ENCODE measurements at regions not wholly inside any gene's neighbourhood (a gene's known extent, or its start where the extent isn't known, plus 50 kb on each side); places are given as distances from the start of the nearest gene placed in this dataset.

- no peaks in the 10 kb centered on the region for H3K9me3 ChIP-seq (ENCODE audit: control insufficient read depth, insufficient read depth, low read length)
- H3K4me3 ChIP-seq (ENCODE audit: low read length): no peak overlapping the region
- no peaks in the 10 kb centered on the region for H3K27me3 ChIP-seq (ENCODE audit: control insufficient read depth, low read length)
- no peak for TF ChIP-seq EZH2phosphoT487 (IDR thresholded peaks at IDR 0.05; ENCODE audit: borderline replicate concordance, low read length)
- TF ChIP-seq CTCF (IDR thresholded peaks at IDR 0.05; ENCODE audit: low read depth, low read length, poor library complexity, severe bottlenecking): no peak
- no peak overlapping the region for H3K27ac ChIP-seq (ENCODE audit: low read depth, low read length)
- no peaks in the 10 kb centered on the region for H3K79me2 ChIP-seq (ENCODE audit: control insufficient read depth, low read length)
- H3F3A ChIP-seq (ENCODE audit: control insufficient read depth, insufficient read depth): no peaks in the 10 kb centered on the region
- H3K9me2 ChIP-seq (replicated peaks; ENCODE audit: control insufficient read depth, low read length): no peaks in the 10 kb centered on the region
- H3K4me2 ChIP-seq (ENCODE audit: low read length): no peak overlapping the region
- H3K4me1 ChIP-seq (ENCODE audit: control insufficient read depth, low read length): no peaks in the 10 kb centered on the region
- H3K36me3 ChIP-seq (ENCODE audit: control insufficient read depth, low read length): no peaks in the 10 kb centered on the region
- no peaks in the 10 kb centered on the region for H4K20me1 ChIP-seq (ENCODE audit: control insufficient read depth, insufficient read depth, low read depth, low read length)
These were observed 276.3 kb upstream of the PRR20A start for GRCh38 chr13:56864451-56864850.

GRCh38 chr13:56865416-56865815, 275.3 kb upstream of the PRR20A start:
- no peaks in the 10 kb centered on the region for H3K27me3 ChIP-seq (ENCODE audit: control insufficient read depth, low read length)
- no peaks in the 10 kb centered on the region for H3F3A ChIP-seq (ENCODE audit: control insufficient read depth, insufficient read depth)
- H3K79me2 ChIP-seq (ENCODE audit: control insufficient read depth, low read length): no peaks in the 10 kb centered on the region
- H3K36me3 ChIP-seq (ENCODE audit: control insufficient read depth, low read length): no peaks in the 10 kb centered on the region
- no peak for TF ChIP-seq CTCF (IDR thresholded peaks at IDR 0.05; ENCODE audit: low read depth, low read length, poor library complexity, severe bottlenecking)
- TF ChIP-seq EZH2phosphoT487 (IDR thresholded peaks at IDR 0.05; ENCODE audit: borderline replicate concordance, low read length): no peak
- H4K20me1 ChIP-seq (ENCODE audit: control insufficient read depth, insufficient read depth, low read depth, low read length): no peaks in the 10 kb centered on the region
- H3K4me1 ChIP-seq (ENCODE audit: control insufficient read depth, low read length): no peaks in the 10 kb centered on the region
- no peaks in the 10 kb centered on the region for H3K9me3 ChIP-seq (ENCODE audit: control insufficient read depth, insufficient read depth, low read length)
- no peaks in the 10 kb centered on the region for H3K9me2 ChIP-seq (replicated peaks; ENCODE audit: control insufficient read depth, low read length)
- no peak overlapping the region for H3K4me3 ChIP-seq (ENCODE audit: low read length)
- no peak overlapping the region for H3K27ac ChIP-seq (ENCODE audit: low read depth, low read length)
- no peak overlapping the region for H3K4me2 ChIP-seq (ENCODE audit: low read length)

- Histone ChIP-seq H3K36me3 (ENCODE audit: control insufficient read depth, low read length) (no peaks in the 10 kb centered on the region), H3K9me2 (replicated peaks; ENCODE audit: control insufficient read depth, low read length) (no peaks in the 10 kb centered on the region), H3K79me2 (ENCODE audit: control insufficient read depth, low read length) (no peaks in the 10 kb centered on the region), H3F3A (ENCODE audit: control insufficient read depth, insufficient read depth) (no peaks in the 10 kb centered on the region), H3K9me3 (ENCODE audit: control insufficient read depth, insufficient read depth, low read length) (peaks cover 3% of the 10 kb centered on the region; the same call in 1 of the 2 replicates), H3K4me2 (ENCODE audit: low read length) (no peak overlapping the region), H3K27ac (ENCODE audit: low read depth, low read length) (no peak overlapping the region), H3K4me1 (ENCODE audit: control insufficient read depth, low read length) (no peaks in the 10 kb centered on the region), H3K27me3 (ENCODE audit: control insufficient read depth, low read length) (no peaks in the 10 kb centered on the region), H3K4me3 (ENCODE audit: low read length) (no peak overlapping the region), H4K20me1 (ENCODE audit: control insufficient read depth, insufficient read depth, low read depth, low read length) (no peaks in the 10 kb centered on the region)
- no peak for TF ChIP-seq CTCF (IDR thresholded peaks at IDR 0.05; ENCODE audit: low read depth, low read length, poor library complexity, severe bottlenecking)
- TF ChIP-seq EZH2phosphoT487 (IDR thresholded peaks at IDR 0.05; ENCODE audit: borderline replicate concordance, low read length): no peak
These were observed 271.0 kb upstream of the PRR20A start for GRCh38 chr13:56869671-56870070.

- Histone ChIP-seq H3K4me3 (ENCODE audit: low read length) (no peak overlapping the region), H3K27me3 (ENCODE audit: control insufficient read depth, low read length) (no peaks in the 10 kb centered on the region), H4K20me1 (ENCODE audit: control insufficient read depth, insufficient read depth, low read depth, low read length) (no peaks in the 10 kb centered on the region), H3K9me3 (ENCODE audit: control insufficient read depth, insufficient read depth, low read length) (no peaks in the 10 kb centered on the region), H3K36me3 (ENCODE audit: control insufficient read depth, low read length) (no peaks in the 10 kb centered on the region), H3K4me2 (ENCODE audit: low read length) (no peak overlapping the region), H3K79me2 (ENCODE audit: control insufficient read depth, low read length) (no peaks in the 10 kb centered on the region), H3F3A (ENCODE audit: control insufficient read depth, insufficient read depth) (no peaks in the 10 kb centered on the region), H3K27ac (ENCODE audit: low read depth, low read length) (no peak overlapping the region), H3K4me1 (ENCODE audit: control insufficient read depth, low read length) (no peaks in the 10 kb centered on the region), H3K9me2 (replicated peaks; ENCODE audit: control insufficient read depth, low read length) (no peaks in the 10 kb centered on the region)
- TF ChIP-seq CTCF (IDR thresholded peaks at IDR 0.05; ENCODE audit: low read depth, low read length, poor library complexity, severe bottlenecking): no peak
- TF ChIP-seq EZH2phosphoT487 (IDR thresholded peaks at IDR 0.05; ENCODE audit: borderline replicate concordance, low read length): no peak
These were observed 254.3 kb upstream of the PRR20A start for GRCh38 chr13:56886398-56886797.
